DND-41 (cell line): ENCODE measurements at regions not wholly inside any gene's neighbourhood (a gene's known extent, or its start where the extent isn't known, plus 50 kb on each side); places are given as distances from the start of the nearest gene placed in this dataset.

Experiments
- ATAC-seq: fragments of 200-7000 bp; cut with Tn5 transposase; 3 replicates; pipeline ENCODE4 v1.9.1; 2021; ENCODE audit warnings: low read depth; ENCODE audit not compliant: insufficient read depth
- DNase-seq: peaks from one replicate; pipeline ENCODE4 v3.0.0-alpha.2; 2020
- H2AFZ ChIP-seq: 2 replicates; pipeline ENCODE4 v1.6.0; 2012; ENCODE audit warnings: low read depth, low read length
- H3K27ac ChIP-seq: 2 replicates; pipeline ENCODE4 v1.5.1; 2012; ENCODE audit warnings: low read length, inconsistent platforms
- H3K27me3 ChIP-seq: fragments of 200-600 bp; sonication (generic); 2 replicates; pipeline ENCODE4 v1.6.0; 2012; ENCODE audit warnings: low read length, mild to moderate bottlenecking, inconsistent platforms; ENCODE audit not compliant: insufficient read depth, poor library complexity
- H3K36me3 ChIP-seq: 2 replicates; pipeline ENCODE4 v1.5.1; 2012; ENCODE audit warnings: low read length, inconsistent platforms; ENCODE audit not compliant: insufficient read depth
- H3K4me1 ChIP-seq: 2 replicates; pipeline ENCODE4 v1.5.1; 2012; ENCODE audit warnings: mild to moderate bottlenecking, low read length; ENCODE audit not compliant: insufficient read depth
- H3K4me2 ChIP-seq: 2 replicates; pipeline ENCODE4 v1.6.0; 2012; ENCODE audit warnings: mild to moderate bottlenecking, moderate library complexity, low read length, inconsistent platforms; ENCODE audit not compliant: insufficient read depth
- H3K4me3 ChIP-seq, 2 experiments: fragments of 200-600 bp in 1 of 2; shearing (Covaris generic) in 1 of 2; 2 replicates each; pipeline ENCODE4 v1.5.1; 2012 to 2016; ENCODE audit warnings: inconsistent platforms in 2 of 2, low read length in 2 of 2, mild to moderate bottlenecking in 2 of 2, low read depth in 1 of 2, moderate library complexity in 1 of 2
- H3K79me2 ChIP-seq: 2 replicates; pipeline ENCODE4 v1.6.0; 2012; ENCODE audit warnings: low read length, inconsistent platforms; ENCODE audit not compliant: insufficient read depth
- H3K9ac ChIP-seq: 2 replicates; pipeline ENCODE4 v1.6.0; 2012; ENCODE audit warnings: low read depth, mild to moderate bottlenecking, inconsistent platforms, low read length, moderate library complexity
- H3K9me3 ChIP-seq: 2 replicates; pipeline ENCODE4 v1.5.1; 2012; ENCODE audit warnings: low read length, moderate library complexity, mild to moderate bottlenecking, inconsistent platforms; ENCODE audit not compliant: insufficient read depth, severe bottlenecking
- H4K20me1 ChIP-seq: 2 replicates; pipeline ENCODE4 v1.6.0; 2012; ENCODE audit warnings: low read length; ENCODE audit not compliant: insufficient read depth
- EZH2 ChIP-seq: IDR thresholded peaks from 3 replicates; pipeline ENCODE4 v1.6.1; 2012; ENCODE audit warnings: borderline replicate concordance, low read depth, mild to moderate bottlenecking, moderate library complexity, low read length, inconsistent platforms; ENCODE audit not compliant: severe bottlenecking
- TF ChIP-seq, protein P1 (sequence below): IDR thresholded peaks from 2 replicates; pipeline ENCODE4 v1.5.1; 2012; ENCODE audit warnings: borderline replicate concordance, low read length, moderate library complexity, mild to moderate bottlenecking; ENCODE audit not compliant: poor library complexity, severe bottlenecking; ENCODE audit errors: extremely low read depth

DNA sequence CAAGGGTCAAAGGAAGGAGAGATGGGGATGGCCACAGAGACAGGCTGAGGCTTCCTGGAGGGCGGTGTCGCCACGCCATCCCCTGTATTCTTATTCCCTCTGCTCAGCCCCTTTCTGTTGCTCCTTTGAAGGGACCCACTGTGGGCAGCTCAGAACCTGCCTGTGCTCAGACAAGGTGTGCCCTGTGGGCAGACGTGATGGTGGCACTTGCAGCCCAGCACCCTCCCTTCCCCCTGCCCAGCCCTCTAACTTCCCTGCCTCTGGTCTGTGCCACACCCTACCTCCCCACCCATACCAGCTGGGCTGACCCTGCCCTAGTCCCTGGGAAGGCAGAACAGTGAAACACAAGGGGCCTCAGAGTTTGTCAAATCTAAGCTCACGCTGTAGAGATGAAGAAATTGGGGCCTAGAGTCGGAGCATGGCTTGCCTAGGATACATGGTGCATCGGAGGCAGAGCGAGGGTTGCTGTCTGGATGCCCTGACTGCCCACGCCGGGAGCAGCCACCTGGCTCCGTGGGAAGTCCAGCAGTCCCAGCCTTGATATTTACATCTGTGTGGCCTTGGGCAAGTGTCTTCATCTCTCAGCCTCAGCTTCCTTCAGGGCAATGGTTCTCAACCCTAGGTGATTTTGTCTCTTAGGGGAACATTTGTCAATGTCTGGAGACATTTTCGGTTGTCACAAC lies 68.6 kb upstream of the RUNX3 start:
- Histone ChIP-seq H3K36me3 (no peaks in the 10 kb centered on the region), H3K9ac (no peak overlapping the region), H2AFZ (no peak overlapping the region), H3K4me2 (no peak overlapping the region), H3K4me1 (peaks cover 24% of the 10 kb centered on the region), H3K27ac (0 out of 2 replicates have a peak overlapping the region, but pooled peaks have one; percentile 0), H3K4me3 (no peak overlapping the region), H4K20me1 (peaks cover 4% of the 10 kb centered on the region; the same call in 1 of the 2 replicates), H3K9me3 (no peaks in the 10 kb centered on the region), H3K27me3 (no peaks in the 10 kb centered on the region), H3K79me2 (no peaks in the 10 kb centered on the region)
- ATAC-seq (no peak), DNase-seq (no peak)
- TF ChIP-seq EZH2, result no peak
- TF ChIP-seq, protein P1, sequence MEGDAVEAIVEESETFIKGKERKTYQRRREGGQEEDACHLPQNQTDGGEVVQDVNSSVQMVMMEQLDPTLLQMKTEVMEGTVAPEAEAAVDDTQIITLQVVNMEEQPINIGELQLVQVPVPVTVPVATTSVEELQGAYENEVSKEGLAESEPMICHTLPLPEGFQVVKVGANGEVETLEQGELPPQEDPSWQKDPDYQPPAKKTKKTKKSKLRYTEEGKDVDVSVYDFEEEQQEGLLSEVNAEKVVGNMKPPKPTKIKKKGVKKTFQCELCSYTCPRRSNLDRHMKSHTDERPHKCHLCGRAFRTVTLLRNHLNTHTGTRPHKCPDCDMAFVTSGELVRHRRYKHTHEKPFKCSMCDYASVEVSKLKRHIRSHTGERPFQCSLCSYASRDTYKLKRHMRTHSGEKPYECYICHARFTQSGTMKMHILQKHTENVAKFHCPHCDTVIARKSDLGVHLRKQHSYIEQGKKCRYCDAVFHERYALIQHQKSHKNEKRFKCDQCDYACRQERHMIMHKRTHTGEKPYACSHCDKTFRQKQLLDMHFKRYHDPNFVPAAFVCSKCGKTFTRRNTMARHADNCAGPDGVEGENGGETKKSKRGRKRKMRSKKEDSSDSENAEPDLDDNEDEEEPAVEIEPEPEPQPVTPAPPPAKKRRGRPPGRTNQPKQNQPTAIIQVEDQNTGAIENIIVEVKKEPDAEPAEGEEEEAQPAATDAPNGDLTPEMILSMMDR, result no peak

DNA sequence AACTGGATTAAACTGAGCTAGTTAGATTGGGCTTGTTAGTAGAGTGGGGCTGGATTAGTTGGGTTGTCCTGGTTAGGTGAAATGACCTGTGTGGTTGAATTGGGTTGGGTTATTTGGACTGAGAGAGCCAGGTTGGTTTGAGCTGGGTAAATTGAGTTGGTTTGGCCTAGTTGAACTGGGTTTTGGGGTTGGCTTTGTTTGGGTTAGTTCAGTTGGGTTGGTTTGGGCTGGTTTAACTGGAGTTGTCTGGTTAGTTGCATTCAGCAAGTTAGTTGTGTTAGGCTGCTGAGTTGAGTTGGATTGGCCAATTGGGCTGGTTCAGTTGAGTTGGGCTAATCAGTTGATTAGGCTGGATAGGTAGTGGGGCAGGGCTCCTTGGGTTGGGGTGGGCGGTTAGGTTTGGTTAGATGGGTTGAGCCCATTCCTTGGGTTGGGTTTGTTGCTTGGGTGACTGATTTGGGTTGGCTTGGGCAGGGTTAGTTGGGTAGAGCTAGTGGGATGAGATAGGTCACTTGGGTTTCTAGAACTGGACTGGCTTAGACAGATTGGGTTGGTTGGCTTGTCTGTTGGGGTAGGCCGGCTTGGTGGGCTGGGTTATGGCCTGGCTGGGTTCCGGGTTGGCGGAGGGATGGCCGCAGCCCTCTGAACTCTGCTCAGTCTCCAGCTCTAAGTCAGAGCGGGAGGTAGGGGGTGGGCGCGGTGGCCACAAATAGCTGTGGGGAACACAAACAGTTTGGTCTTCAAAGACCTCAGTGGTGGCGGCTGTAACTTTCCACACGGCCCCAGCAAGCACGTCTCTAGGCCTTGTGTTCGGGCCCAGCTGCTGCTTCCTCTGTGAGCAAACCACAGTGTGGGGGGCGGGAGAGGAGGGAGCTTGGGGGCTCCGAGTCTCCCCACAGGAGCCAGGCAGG lies 67.2 kb upstream of the RUNX3 start:
- H3K9ac ChIP-seq, result no peak overlapping the region
- no peaks in the 10 kb centered on the region for H3K9me3 ChIP-seq
- ATAC-seq (peak; percentile 95), DNase-seq (peak; percentile 96)
- no peak for TF ChIP-seq EZH2
- TF ChIP-seq, protein P1, result no peak
- H3K4me1 ChIP-seq, result peaks cover 32% of the 10 kb centered on the region
- no peaks in the 10 kb centered on the region for H3K27me3 ChIP-seq
- H3K4me3 ChIP-seq, result peak overlapping the region in 1 of 2 experiments; percentile 13; a peak in 1 of 4 replicates
- H3K79me2 ChIP-seq, result no peaks in the 10 kb centered on the region
- H3K4me2 ChIP-seq, result peak overlapping the region; percentile 41
- H3K27ac ChIP-seq, result peak overlapping the region; percentile 78
- H2AFZ ChIP-seq, result no peak overlapping the region
- peaks cover 4% of the 10 kb centered on the region; the same call in 1 of the 2 replicates for H4K20me1 ChIP-seq
- H3K36me3 ChIP-seq, result no peaks in the 10 kb centered on the region

DNA sequence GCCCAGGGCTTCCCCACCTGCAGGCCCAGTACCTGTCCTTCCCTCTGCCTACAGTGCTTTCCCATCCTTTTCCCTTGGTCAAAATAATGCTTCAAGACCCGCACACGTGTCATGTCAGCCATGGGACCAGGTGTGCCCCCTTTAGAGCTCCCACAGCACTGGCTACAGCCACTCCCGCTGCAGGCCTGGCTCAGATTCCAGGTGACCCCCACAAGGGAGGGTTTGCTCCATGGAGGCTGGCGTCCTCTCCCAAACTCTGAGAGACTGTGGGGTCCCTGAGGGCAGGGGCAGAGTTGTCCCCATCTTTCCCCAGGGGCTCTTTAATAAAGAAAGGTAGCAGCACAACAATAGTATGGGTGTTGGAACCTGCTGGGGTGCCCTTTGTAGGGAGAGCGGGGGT lies 66.4 kb upstream of the RUNX3 start:
- Histone ChIP-seq H3K4me3 (no peak overlapping the region), H3K36me3 (no peaks in the 10 kb centered on the region), H3K4me2 (no peak overlapping the region), H3K9me3 (no peaks in the 10 kb centered on the region), H2AFZ (no peak overlapping the region), H3K27ac (peak overlapping the region; percentile 35; the same call in 1 of the 2 replicates), H3K27me3 (no peaks in the 10 kb centered on the region), H4K20me1 (peaks cover 4% of the 10 kb centered on the region; the same call in 1 of the 2 replicates), H3K79me2 (no peaks in the 10 kb centered on the region), H3K4me1 (peaks cover 33% of the 10 kb centered on the region), H3K9ac (no peak overlapping the region)
- DNase-seq (no peak), ATAC-seq (no peak)
- TF ChIP-seq, protein P1, result no peak
- TF ChIP-seq EZH2, result no peak
